Mesodermal cell (in vitro differentiated cells): ENCODE measurements at regions not wholly inside any gene's neighbourhood (a gene's known extent, or its start where the extent isn't known, plus 50 kb on each side); places are given as distances from the start of the nearest gene placed in this dataset.

ENCODE experiments used
- H3K27ac ChIP-seq: 2 replicates; pipeline ENCODE4 v1.7.0; 2013; ENCODE audit warnings: mild to moderate bottlenecking, low read depth, low read length, moderate library complexity; ENCODE audit not compliant: severe bottlenecking
- H3K36me3 ChIP-seq: 2 replicates; pipeline ENCODE4 v1.7.1; 2013; ENCODE audit warnings: mild to moderate bottlenecking, low read length, moderate library complexity; ENCODE audit not compliant: control insufficient read depth, insufficient read depth
- H3K4me1 ChIP-seq: one replicate; pipeline ENCODE4 v1.7.1; 2013; ENCODE audit warnings: mild to moderate bottlenecking, low read length; ENCODE audit not compliant: insufficient read depth, control insufficient read depth, poor library complexity, severe bottlenecking
- H3K4me3 ChIP-seq: 2 replicates; pipeline ENCODE4 v1.7.0; 2013; ENCODE audit warnings: low read length, control low read depth, mild to moderate bottlenecking; ENCODE audit not compliant: insufficient read depth, poor library complexity, severe bottlenecking; ENCODE audit errors: extremely low read depth
- H3K9me3 ChIP-seq: 2 replicates; pipeline ENCODE4 v1.7.1; 2013; ENCODE audit warnings: mild to moderate bottlenecking, low read length, moderate library complexity; ENCODE audit not compliant: control insufficient read depth
- WGBS, 2 experiments: methylation state at CpG; one replicate each; pipeline ENCODE4 v1.1.5; 2013; ENCODE audit warnings: missing lambda C conversion rate in 2 of 2; ENCODE audit not compliant: insufficient coverage in 2 of 2; 5-methylcytosine and 5-hydroxymethylcytosine counted together

DNA sequence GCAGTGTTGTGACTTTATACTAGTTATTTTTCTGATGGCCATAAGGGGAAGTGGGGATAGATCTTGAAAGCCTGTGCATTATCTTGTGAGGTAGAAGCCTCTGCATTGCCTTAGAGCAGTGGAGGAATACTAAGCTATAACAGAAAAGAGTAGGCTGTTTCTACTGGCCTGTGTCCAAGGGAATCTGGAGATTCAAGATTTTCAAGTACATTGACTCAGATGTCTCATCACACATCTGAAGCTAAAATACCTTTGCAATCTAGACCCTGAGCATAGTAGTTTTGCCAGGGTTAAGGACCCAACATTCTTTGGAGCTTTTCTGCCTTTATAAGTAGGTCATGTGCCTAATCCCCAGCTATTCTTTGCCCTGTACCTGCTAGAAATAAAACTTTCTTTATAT is 272.3 kb downstream of the TENT5A start:
- Histone ChIP-seq H3K4me1 (no peaks in the 10 kb centered on the region), H3K4me3 (no peak overlapping the region), H3K9me3 (no peaks in the 10 kb centered on the region), H3K36me3 (no peaks in the 10 kb centered on the region), H3K27ac (no peak overlapping the region)

- no peak overlapping the region for H3K27ac ChIP-seq
- no peaks in the 10 kb centered on the region for H3K4me1 ChIP-seq
- no peaks in the 10 kb centered on the region for H3K36me3 ChIP-seq
- no peak overlapping the region for H3K4me3 ChIP-seq
- H3K9me3 ChIP-seq = no peaks in the 10 kb centered on the region
Observed at GRCh38 chr6:81476881-81477280, 275.6 kb downstream of the TENT5A start.

DNA sequence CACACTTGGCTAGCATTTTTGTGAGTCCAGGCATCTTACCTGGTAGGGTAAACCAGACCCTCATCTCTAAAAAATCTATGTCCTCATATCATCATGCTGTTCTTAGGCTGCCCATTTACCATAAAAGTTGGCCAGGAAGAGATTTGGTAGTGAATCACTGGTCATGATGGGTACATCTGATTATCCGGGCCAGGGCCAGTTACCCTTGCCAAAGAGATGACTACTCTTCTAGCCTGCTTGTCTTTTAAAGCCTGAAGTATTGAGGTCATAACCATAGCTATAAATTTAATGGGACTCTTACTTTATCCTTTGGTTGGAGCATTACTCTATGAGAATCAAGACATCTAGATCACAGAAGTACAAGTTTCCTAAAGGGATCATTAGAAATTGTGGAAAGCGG is 276.8 kb downstream of the TENT5A start:
- Histone ChIP-seq H3K9me3 (no peaks in the 10 kb centered on the region), H3K36me3 (no peaks in the 10 kb centered on the region), H3K27ac (no peak overlapping the region), H3K4me3 (no peak overlapping the region), H3K4me1 (no peaks in the 10 kb centered on the region)
- 93% methylated on average over 2 of the region's 2 CpGs; no CpG with 5 or more reads in 1 of the 2 experiments for WGBS, 2 experiments

DNA sequence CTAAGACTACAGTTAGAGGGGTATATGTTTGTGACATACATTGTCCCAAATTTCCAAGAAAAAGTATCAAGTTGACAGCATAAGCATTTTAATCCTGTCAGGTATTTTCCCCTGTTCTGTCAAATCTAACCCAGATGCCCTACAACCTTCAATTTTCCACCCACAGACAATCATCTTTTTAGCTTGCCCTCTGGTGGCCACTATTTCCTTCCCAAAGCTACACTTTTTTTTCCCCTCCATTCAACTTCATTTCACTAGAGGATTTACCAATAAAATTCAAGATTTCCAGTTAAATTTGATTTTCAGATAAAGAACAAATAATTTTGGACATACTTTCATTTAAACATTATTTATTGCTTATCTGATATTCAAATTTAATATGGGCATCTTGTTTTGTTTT is 286.6 kb downstream of the TENT5A start:
- Histone ChIP-seq H3K4me1 (no peaks in the 10 kb centered on the region), H3K27ac (no peak overlapping the region)

GRCh38 chr6:81456416-81456815 is 296.1 kb downstream of the TENT5A start:
- peaks cover 4% of the 10 kb centered on the region for H3K4me1 ChIP-seq
- H3K9me3 ChIP-seq = no peaks in the 10 kb centered on the region
- WGBS, 2 experiments = no CpG with 5 or more reads among the region's 2 CpGs
- no peak overlapping the region for H3K4me3 ChIP-seq
- H3K27ac ChIP-seq = no peak overlapping the region
- H3K36me3 ChIP-seq = no peaks in the 10 kb centered on the region

More for the DNA sequence above, 286.6 kb downstream of the TENT5A start:
- Histone ChIP-seq H3K4me3 (no peak overlapping the region), H3K9me3 (no peaks in the 10 kb centered on the region), H3K36me3 (no peaks in the 10 kb centered on the region)

DNA sequence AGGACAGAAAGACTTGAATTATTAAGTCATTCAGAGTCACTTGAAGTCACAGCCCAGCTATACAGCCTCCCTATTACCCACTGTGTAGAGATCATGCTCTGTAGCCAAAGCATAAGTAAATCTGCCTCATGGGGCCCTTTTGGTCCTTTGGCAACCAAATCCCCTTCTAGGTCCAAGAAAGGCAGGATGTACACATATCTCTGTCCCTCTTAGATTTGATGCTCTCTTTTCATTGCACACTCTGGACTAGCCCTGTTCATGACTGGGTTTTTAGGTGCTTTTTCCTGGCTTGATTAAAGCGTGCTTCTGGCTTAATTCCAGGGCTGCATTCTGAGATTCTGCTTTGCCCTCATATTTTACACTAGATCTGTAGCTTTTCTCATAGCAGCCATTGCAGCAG is 296.8 kb downstream of the TENT5A start:
- Histone ChIP-seq H3K9me3 (no peaks in the 10 kb centered on the region), H3K36me3 (no peaks in the 10 kb centered on the region), H3K4me1 (peaks cover 5% of the 10 kb centered on the region), H3K4me3 (no peak overlapping the region), H3K27ac (no peak overlapping the region)
- WGBS, 2 experiments = 86 to 100% methylated on average over 1 of the region's 1 CpG

DNA sequence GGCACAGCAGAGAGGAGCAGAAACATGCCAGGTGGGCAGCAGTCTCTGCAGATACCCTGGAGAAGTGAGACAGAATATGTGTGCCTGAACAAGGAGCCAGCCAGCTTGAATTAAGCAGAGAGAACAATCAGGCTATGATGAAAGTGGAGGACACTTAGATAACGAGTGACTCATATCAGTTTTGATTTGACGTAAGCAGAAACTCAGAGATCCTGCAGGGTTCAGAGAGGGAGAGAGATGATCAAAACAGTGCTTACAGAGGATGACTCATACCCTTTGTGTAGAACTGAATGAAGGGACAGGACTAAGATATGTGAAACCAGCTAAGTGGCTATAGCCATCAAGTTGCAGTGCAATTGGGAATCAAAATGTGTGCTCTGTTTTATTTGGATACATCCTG is 300.7 kb downstream of the TENT5A start:
- 31 to 59% methylated on average over 2 of the region's 2 CpGs for WGBS, 2 experiments

GRCh38 chr6:81450180-81450579 is 302.3 kb downstream of the TENT5A start:
- Histone ChIP-seq H3K4me1 (peaks cover 5% of the 10 kb centered on the region), H3K27ac (no peak overlapping the region), H3K4me3 (no peak overlapping the region), H3K36me3 (no peaks in the 10 kb centered on the region), H3K9me3 (no peaks in the 10 kb centered on the region)
- no CpG with 5 or more reads among the region's 2 CpGs for WGBS, 2 experiments

More for the DNA sequence above, 300.7 kb downstream of the TENT5A start:
- Histone ChIP-seq H3K27ac (peak overlapping the region; percentile 59), H3K36me3 (no peaks in the 10 kb centered on the region), H3K9me3 (no peaks in the 10 kb centered on the region), H3K4me3 (no peak overlapping the region), H3K4me1 (peaks cover 5% of the 10 kb centered on the region)

- no peaks in the 10 kb centered on the region for H3K9me3 ChIP-seq
- H3K27ac ChIP-seq = no peak overlapping the region
- peaks cover 2% of the 10 kb centered on the region for H3K4me1 ChIP-seq
- no CpG with 5 or more reads among the region's 1 CpG for WGBS, 2 experiments
- no peak overlapping the region for H3K4me3 ChIP-seq
- H3K36me3 ChIP-seq = no peaks in the 10 kb centered on the region
Observed at GRCh38 chr6:81446509-81446908, 306.0 kb downstream of the TENT5A start.

GRCh38 chr6:81439417-81439816 is 313.1 kb downstream of the TENT5A start:
- no CpG with 5 or more reads among the region's 2 CpGs for WGBS, 2 experiments
- peaks cover 10% of the 10 kb centered on the region for H3K9me3 ChIP-seq
- H3K4me3 ChIP-seq = no peak overlapping the region
- H3K4me1 ChIP-seq = no peaks in the 10 kb centered on the region
- no peaks in the 10 kb centered on the region for H3K36me3 ChIP-seq
- H3K27ac ChIP-seq = no peak overlapping the region

DNA sequence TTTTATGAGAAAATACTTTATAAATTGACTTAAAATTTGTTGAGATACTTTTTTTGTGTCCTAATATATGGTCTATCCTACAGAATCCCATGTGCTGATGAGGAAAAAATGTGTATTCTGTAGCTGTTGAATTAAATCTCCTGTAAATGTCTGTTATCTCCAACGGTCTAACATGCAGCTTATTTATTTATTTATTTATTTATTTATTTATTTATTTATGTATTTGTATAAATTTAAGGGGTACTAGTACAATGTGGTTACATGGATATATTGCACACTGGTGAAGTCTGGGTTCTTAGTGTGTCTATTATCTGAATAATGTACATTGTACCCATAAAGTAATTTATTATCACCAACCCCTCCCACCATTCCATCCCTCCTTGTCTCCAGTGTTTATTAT is 315.5 kb downstream of the TENT5A start:
- H3K27ac ChIP-seq = no peak overlapping the region
- no CpG with 5 or more reads among the region's 1 CpG for WGBS, 2 experiments
- H3K4me1 ChIP-seq = no peaks in the 10 kb centered on the region
- no peaks in the 10 kb centered on the region for H3K36me3 ChIP-seq
- no peak overlapping the region for H3K4me3 ChIP-seq
- H3K9me3 ChIP-seq = peaks cover 10% of the 10 kb centered on the region

DNA sequence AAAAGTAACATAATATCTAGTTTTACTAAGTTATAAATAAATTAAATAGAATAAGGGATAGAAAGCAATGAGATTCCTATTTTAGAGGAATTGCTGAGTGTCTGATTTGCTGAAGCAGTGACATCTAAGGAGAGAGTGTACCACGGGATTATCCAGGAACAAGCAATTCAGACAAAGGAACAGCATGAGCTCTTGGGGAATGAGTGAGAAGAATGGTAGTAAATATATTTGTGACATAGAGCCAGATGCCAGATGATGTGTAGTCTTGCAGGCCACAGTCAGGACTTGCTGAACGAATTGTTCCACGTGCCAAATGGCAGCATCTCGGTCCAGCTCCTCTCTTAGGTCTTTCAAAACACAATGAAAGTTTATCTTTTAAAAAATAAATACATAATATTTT is 339.2 kb downstream of the TENT5A start:
- H3K27ac ChIP-seq = no peak overlapping the region
- 83 to 95% methylated on average over 2 of the region's 4 CpGs for WGBS, 2 experiments
- H3K4me3 ChIP-seq = no peak overlapping the region
- no peaks in the 10 kb centered on the region for H3K36me3 ChIP-seq
- H3K4me1 ChIP-seq = no peaks in the 10 kb centered on the region
- no peaks in the 10 kb centered on the region for H3K9me3 ChIP-seq
